ENCODE measurements at regions not wholly inside any gene's neighbourhood (a gene's known extent, or its start where the extent isn't known, plus 50 kb on each side); places are given as distances from the start of the nearest gene placed in this dataset.

DNA sequence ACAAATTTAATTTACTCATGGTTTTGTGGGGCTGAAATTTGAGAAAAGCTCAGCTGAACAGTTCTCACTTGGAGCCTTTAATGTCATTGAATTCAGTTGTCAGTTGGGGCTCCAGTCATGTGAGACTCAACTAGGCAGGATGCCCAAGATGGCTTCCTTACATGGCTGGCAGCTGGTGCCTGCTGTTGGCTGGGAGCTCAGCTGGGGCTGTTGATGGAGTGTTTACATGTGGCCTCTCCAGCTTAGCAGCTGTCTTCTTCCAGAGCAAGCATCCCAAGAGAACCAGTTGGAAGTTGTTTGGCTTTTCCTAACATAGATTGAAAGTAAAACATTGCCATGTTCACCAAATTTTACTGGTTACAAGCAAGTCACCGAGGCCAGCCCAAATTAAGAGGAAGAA, 81.8 kb upstream of the KCNA3 start (continued):
- TF ChIP-seq ZNF302 (tag by site-specific recombination; IDR thresholded peaks at IDR 0.05; ENCODE audit: low read depth) (no peak), FEZF1 (tag by site-specific recombination; IDR thresholded peaks at IDR 0.05) (no peak), ZNF146 (tag by site-specific recombination; IDR thresholded peaks at IDR 0.05) (no peak), ZNF354C (tag by site-specific recombination; IDR thresholded peaks at IDR 0.05; ENCODE audit: borderline replicate concordance, low read depth) (no peak)

DNA sequence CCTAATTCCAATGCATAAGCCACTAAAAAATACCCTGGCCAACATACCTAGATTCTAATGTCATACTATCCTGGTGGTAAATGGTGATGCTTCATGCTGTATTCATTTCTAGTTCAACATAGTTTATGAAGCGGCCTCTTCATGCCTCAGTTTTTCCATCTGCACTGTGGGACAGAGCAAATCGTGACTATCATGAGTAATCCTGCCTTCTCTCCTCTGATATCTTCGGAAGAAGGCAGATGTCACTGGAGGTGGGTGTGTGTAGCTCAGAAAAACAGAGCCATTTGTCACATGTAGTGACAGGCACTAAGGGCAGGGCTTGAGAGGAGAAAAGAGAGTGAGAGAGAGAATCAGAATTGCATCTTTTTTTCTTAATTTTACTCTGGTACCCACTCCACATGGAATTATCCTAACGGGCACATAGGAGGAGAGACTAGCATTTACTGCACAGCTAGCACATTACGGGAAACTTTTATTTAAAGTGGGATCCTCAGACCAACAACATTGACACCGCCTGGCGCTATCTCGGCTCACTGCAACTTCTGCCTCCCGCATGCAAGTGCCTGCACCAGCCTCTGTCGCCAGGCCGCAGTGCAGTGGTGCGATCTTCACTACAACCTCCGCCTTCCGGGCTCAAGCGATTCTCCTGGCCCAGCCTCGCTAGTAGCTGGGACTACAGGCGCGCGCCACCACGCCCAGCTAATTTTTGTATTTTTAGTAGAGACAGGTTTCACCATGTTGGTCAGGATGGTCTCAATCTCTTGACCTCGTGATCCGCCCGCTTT, 78.4 kb upstream of the KCNA3 start:
- Histone ChIP-seq H3K4me1 (ENCODE audit: control insufficient read depth, insufficient read depth, low read length) (no peaks in the 10 kb centered on the region), H3K36me3 (ENCODE audit: control insufficient read depth in 2 of 2, insufficient read depth in 1 of 2, low read length in 2 of 2) (no peaks in the 10 kb centered on the region), H3K27ac (ENCODE audit: extremely low read depth, low read depth, low read length) (no peak overlapping the region), H3K9me3 (ENCODE audit: control insufficient read depth, insufficient read depth, low read depth, low read length) (no peaks in the 10 kb centered on the region), H3K4me3 (ENCODE audit: low read depth, low read length) (no peak overlapping the region)
- POLR2A ChIA-PET: no interaction called here
- CTCF ChIA-PET: interaction anchor here (0.7 to 2.3 kb wide), 2 partner anchors 12 to 216 kb away, joined by 4 to 11 read pairs; no protein-coding TSS in a partner anchor
- TF ChIP-seq, protein P1, sequence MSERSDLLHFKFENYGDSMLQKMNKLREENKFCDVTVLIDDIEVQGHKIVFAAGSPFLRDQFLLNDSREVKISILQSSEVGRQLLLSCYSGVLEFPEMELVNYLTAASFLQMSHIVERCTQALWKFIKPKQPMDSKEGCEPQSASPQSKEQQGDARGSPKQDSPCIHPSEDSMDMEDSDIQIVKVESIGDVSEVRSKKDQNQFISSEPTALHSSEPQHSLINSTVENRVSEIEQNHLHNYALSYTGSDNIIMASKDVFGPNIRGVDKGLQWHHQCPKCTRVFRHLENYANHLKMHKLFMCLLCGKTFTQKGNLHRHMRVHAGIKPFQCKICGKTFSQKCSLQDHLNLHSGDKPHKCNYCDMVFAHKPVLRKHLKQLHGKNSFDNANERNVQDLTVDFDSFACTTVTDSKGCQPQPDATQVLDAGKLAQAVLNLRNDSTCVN (tag by site-specific recombination; optimal IDR thresholded peaks at IDR 0.05): no peak
- TF ChIP-seq ZNF266 (tag by site-specific recombination; IDR thresholded peaks at IDR 0.05; ENCODE audit: low read depth) (no peak), BCL6B (tag by site-specific recombination; IDR thresholded peaks at IDR 0.05) (no peak), ZSCAN23 (tag by site-specific recombination; IDR thresholded peaks at IDR 0.05) (no peak), ZNF174 (tag by site-specific recombination; IDR thresholded peaks at IDR 0.05) (no peak), ZNF132 (tag by site-specific recombination; IDR thresholded peaks at IDR 0.05; ENCODE audit: borderline replicate concordance) (no peak), ZNF155 (tag by site-specific recombination; IDR thresholded peaks at IDR 0.05) (no peak), ZNF707 (tag by site-specific recombination; IDR thresholded peaks at IDR 0.05) (no peak), ZBTB17 (tag by site-specific recombination; IDR thresholded peaks at IDR 0.05) (no peak), ZNF311 (tag by site-specific recombination; IDR thresholded peaks at IDR 0.05; ENCODE audit: borderline replicate concordance) (no peak), HIC1 (tag by site-specific recombination; IDR thresholded peaks at IDR 0.05) (no peak), BCL11B (tag by site-specific recombination; IDR thresholded peaks at IDR 0.05; ENCODE audit: low read depth) (no peak)
- TF ChIP-seq, protein P2, sequence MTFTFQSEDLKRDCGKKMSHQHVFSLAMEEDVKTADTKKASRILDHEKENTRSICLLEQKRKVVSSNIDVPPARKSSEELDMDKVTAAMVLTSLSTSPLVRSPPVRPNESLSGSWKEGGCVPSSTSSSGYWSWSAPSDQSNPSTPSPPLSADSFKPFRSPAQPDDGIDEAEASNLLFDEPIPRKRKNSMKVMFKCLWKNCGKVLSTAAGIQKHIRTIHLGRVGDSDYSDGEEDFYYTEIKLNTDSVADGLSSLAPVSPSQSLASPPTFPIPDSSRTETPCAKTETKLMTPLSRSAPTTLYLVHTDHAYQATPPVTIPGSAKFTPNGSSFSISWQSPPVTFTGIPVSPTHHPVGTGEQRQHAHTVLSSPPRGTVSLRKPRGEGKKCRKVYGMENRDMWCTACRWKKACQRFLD (tag by site-specific recombination; IDR thresholded peaks at IDR 0.05): no peak
- TF ChIP-seq, protein P3, sequence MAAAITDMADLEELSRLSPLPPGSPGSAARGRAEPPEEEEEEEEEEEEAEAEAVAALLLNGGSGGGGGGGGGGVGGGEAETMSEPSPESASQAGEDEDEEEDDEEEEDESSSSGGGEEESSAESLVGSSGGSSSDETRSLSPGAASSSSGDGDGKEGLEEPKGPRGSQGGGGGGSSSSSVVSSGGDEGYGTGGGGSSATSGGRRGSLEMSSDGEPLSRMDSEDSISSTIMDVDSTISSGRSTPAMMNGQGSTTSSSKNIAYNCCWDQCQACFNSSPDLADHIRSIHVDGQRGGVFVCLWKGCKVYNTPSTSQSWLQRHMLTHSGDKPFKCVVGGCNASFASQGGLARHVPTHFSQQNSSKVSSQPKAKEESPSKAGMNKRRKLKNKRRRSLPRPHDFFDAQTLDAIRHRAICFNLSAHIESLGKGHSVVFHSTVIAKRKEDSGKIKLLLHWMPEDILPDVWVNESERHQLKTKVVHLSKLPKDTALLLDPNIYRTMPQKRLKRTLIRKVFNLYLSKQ (tag by site-specific recombination; IDR thresholded peaks at IDR 0.05; ENCODE audit: borderline replicate concordance): no peak

Data from HEK293 (cell line).